ENCODE measurements at regions not wholly inside any gene's neighbourhood (a gene's known extent, or its start where the extent isn't known, plus 50 kb on each side); places are given as distances from the start of the nearest gene placed in this dataset.
"Not testable (repeated sequence)": the region's sequence is repeated elsewhere in the genome, so short reads cannot be mapped to it uniquely, and the experiment has no call there.

DNA sequence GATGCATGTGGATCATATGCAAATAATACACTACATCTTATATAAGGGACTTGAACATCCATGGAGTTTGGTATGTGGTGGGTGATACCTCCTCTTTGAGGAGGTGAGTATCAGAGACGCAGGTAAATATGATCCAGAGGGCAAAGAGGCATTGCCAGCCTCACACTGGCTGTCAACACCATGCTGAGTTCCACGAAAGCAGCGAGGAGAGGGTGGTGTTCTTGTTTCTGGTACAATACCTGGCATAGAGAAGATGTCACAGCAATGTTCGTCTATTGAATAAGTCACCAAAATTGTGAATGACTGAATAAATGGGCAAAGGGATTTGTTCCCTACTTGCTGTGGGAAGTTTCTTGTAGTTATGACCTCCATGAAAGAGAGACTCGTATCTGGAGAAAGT lies 182.2 kb downstream of the SNRPN start:
- Mint-ChIP-seq H3K36me3 (ENCODE audit: low read depth) (no peaks in the 10 kb centered on the region), H3K4me3 (no peak overlapping the region), H3K9me3 (peaks cover 46% of the 10 kb centered on the region), H3K4me1 (ENCODE audit: low read depth) (no peaks in the 10 kb centered on the region), H3K27ac (no peak overlapping the region), H3K27me3 (ENCODE audit: low read depth) (no peaks in the 10 kb centered on the region)
- intact Hi-C loops (cut with micrococcal nuclease), result no loop called here
- no peak for DNase-seq
- CTCF ChIA-PET, result no interaction called here

GRCh38 chr15:25169318-25169717 lies 214.5 kb downstream of the SNRPN start:
- no peak for DNase-seq
- intact Hi-C loops (cut with micrococcal nuclease), result no loop called here

GRCh38 chr15:25170113-25170731 lies 215.4 kb downstream of the SNRPN start:
- H3K4me1 Mint-ChIP-seq (ENCODE audit: low read depth), result no peaks in the 10 kb centered on the region
- no peak for DNase-seq
- peaks cover 30% of the 10 kb centered on the region for H3K9me3 Mint-ChIP-seq
- intact Hi-C loops (cut with micrococcal nuclease), result no loop called here
- peaks cover 2% of the 10 kb centered on the region for H3K36me3 Mint-ChIP-seq (ENCODE audit: low read depth)
- H3K27ac Mint-ChIP-seq, result no peak overlapping the region
- no peaks in the 10 kb centered on the region for H3K27me3 Mint-ChIP-seq (ENCODE audit: low read depth)
- no peak overlapping the region for H3K4me3 Mint-ChIP-seq
- CTCF ChIA-PET, result no interaction called here

More at GRCh38 chr15:25169318-25169717, 214.5 kb downstream of the SNRPN start:
- CTCF ChIA-PET, result no interaction called here
- H3K27me3 Mint-ChIP-seq (ENCODE audit: low read depth), result no peaks in the 10 kb centered on the region
- peaks cover 24% of the 10 kb centered on the region for H3K9me3 Mint-ChIP-seq
- no peak overlapping the region for H3K4me3 Mint-ChIP-seq
- no peaks in the 10 kb centered on the region for H3K4me1 Mint-ChIP-seq (ENCODE audit: low read depth)
- H3K36me3 Mint-ChIP-seq (ENCODE audit: low read depth), result no peaks in the 10 kb centered on the region
- no peak overlapping the region for H3K27ac Mint-ChIP-seq

GRCh38 chr15:25170781-25171110 lies 216.0 kb downstream of the SNRPN start:
- Mint-ChIP-seq H3K27me3 (ENCODE audit: low read depth) (no peaks in the 10 kb centered on the region), H3K4me3 (no peak overlapping the region), H3K4me1 (ENCODE audit: low read depth) (no peaks in the 10 kb centered on the region), H3K9me3 (peaks cover 27% of the 10 kb centered on the region), H3K27ac (no peak overlapping the region), H3K36me3 (ENCODE audit: low read depth) (peaks cover 2% of the 10 kb centered on the region)
- DNase-seq, result no peak
- intact Hi-C loops (cut with micrococcal nuclease), result no loop called here
- CTCF ChIA-PET, result no interaction called here

- Mint-ChIP-seq H3K4me1 (ENCODE audit: low read depth) (no peaks in the 10 kb centered on the region), H3K9me3 (peaks cover 26% of the 10 kb centered on the region), H3K27me3 (ENCODE audit: low read depth) (no peaks in the 10 kb centered on the region), H3K27ac (no peak overlapping the region), H3K36me3 (ENCODE audit: low read depth) (peaks cover 2% of the 10 kb centered on the region), H3K4me3 (no peak overlapping the region)
- CTCF ChIA-PET, result no interaction called here
- no peak for DNase-seq
- intact Hi-C loops (cut with micrococcal nuclease), result no loop called here
Observed at GRCh38 chr15:25171111-25171811, 216.5 kb downstream of the SNRPN start.

GRCh38 chr15:25171856-25172687 lies 217.3 kb downstream of the SNRPN start:
- CTCF ChIA-PET, result no interaction called here
- H3K27ac Mint-ChIP-seq, result no peak overlapping the region
- no peaks in the 10 kb centered on the region for H3K27me3 Mint-ChIP-seq (ENCODE audit: low read depth)
- peaks cover 2% of the 10 kb centered on the region for H3K36me3 Mint-ChIP-seq (ENCODE audit: low read depth)
- no peaks in the 10 kb centered on the region for H3K4me1 Mint-ChIP-seq (ENCODE audit: low read depth)
- no peak for DNase-seq
- intact Hi-C loops (cut with micrococcal nuclease), result no loop called here
- H3K4me3 Mint-ChIP-seq, result no peak overlapping the region
- peaks cover 24% of the 10 kb centered on the region for H3K9me3 Mint-ChIP-seq

- no peak for DNase-seq
- H3K4me1 Mint-ChIP-seq (ENCODE audit: low read depth), result no peaks in the 10 kb centered on the region
- intact Hi-C loops (cut with micrococcal nuclease), result no loop called here
- H3K27me3 Mint-ChIP-seq (ENCODE audit: low read depth), result no peaks in the 10 kb centered on the region
- H3K4me3 Mint-ChIP-seq, result no peak overlapping the region
- no peak overlapping the region for H3K27ac Mint-ChIP-seq
- peaks cover 26% of the 10 kb centered on the region for H3K9me3 Mint-ChIP-seq
- peaks cover 2% of the 10 kb centered on the region for H3K36me3 Mint-ChIP-seq (ENCODE audit: low read depth)
- CTCF ChIA-PET, result no interaction called here
Observed at GRCh38 chr15:25172691-25173090, 217.9 kb downstream of the SNRPN start.

GRCh38 chr15:25173241-25174028 lies 218.6 kb downstream of the SNRPN start:
- CTCF ChIA-PET, result no interaction called here
- Mint-ChIP-seq H3K36me3 (ENCODE audit: low read depth) (peaks cover 2% of the 10 kb centered on the region), H3K4me1 (ENCODE audit: low read depth) (no peaks in the 10 kb centered on the region), H3K4me3 (no peak overlapping the region), H3K27me3 (ENCODE audit: low read depth) (no peaks in the 10 kb centered on the region), H3K9me3 (peaks cover 27% of the 10 kb centered on the region), H3K27ac (no peak overlapping the region)
- no peak for DNase-seq
- intact Hi-C loops (cut with micrococcal nuclease), result no loop called here

- DNase-seq; H3K27ac Mint-ChIP-seq; H3K4me1 Mint-ChIP-seq (ENCODE audit: low read depth); intact Hi-C loops (cut with micrococcal nuclease); CTCF ChIA-PET; H3K27me3 Mint-ChIP-seq (ENCODE audit: low read depth); H3K36me3 Mint-ChIP-seq (ENCODE audit: low read depth); H3K4me3 Mint-ChIP-seq: not testable (repeated sequence)
- H3K9me3 Mint-ChIP-seq, result peaks cover 27% of the 10 kb centered on the region
Observed at GRCh38 chr15:25174149-25174548, 219.4 kb downstream of the SNRPN start.

GRCh38 chr15:25175033-25175788 lies 220.4 kb downstream of the SNRPN start:
- no peaks in the 10 kb centered on the region for H3K4me1 Mint-ChIP-seq (ENCODE audit: low read depth)
- intact Hi-C loops (cut with micrococcal nuclease), result no loop called here
- no peak overlapping the region for H3K27ac Mint-ChIP-seq
- H3K27me3 Mint-ChIP-seq (ENCODE audit: low read depth), result no peaks in the 10 kb centered on the region
- H3K4me3 Mint-ChIP-seq, result no peak overlapping the region
- peaks cover 26% of the 10 kb centered on the region for H3K9me3 Mint-ChIP-seq
- H3K36me3 Mint-ChIP-seq (ENCODE audit: low read depth), result peaks cover 2% of the 10 kb centered on the region
- no peak for DNase-seq
- CTCF ChIA-PET, result no interaction called here

DNA sequence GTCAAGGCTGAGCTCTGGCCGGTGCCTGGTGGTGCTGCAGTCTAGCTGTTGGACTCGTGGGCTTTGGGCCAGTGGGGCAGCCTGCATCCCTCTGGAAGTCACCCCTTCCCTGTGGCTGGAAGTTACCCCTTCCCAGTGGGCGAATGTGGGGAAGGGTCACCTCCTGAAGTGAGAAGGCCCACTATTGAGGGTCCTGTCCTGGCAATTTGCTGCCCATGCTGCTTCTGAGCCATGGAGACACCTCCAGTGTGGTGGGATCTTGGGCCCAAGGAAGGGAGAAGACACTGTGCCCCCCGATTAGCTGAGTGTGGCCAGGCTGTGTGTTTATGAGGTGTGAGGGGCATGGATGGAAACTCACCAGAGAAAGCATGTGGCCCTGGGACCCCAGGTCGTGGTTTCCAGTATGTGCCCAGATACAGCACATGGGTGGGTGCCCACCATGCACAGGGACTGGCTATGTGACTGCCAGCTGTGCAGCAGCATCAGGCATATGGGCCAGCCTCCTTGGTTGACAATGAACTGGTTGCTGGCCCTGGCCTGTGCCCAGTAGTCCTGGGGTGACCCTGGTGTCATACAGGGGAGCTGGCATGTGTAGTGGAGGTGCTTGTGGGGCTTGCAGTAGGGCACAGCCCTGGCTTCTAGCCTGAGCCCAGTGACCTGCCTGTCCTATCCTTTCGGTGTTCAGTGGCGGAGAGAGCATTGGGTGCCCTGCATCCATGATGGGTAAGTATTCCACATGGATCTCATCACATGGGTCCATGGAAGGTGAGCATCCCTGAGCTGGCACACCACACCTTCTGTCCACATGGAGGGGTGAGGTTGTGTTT lies 221.2 kb downstream of the SNRPN start:
- CTCF ChIA-PET, result no interaction called here
- no peak for DNase-seq
- peaks cover 3% of the 10 kb centered on the region for H3K36me3 Mint-ChIP-seq (ENCODE audit: low read depth)
- H3K4me3 Mint-ChIP-seq, result no peak overlapping the region
- H3K27ac Mint-ChIP-seq, result no peak overlapping the region
- no peaks in the 10 kb centered on the region for H3K27me3 Mint-ChIP-seq (ENCODE audit: low read depth)
- no peaks in the 10 kb centered on the region for H3K4me1 Mint-ChIP-seq (ENCODE audit: low read depth)
- intact Hi-C loops (cut with micrococcal nuclease), result no loop called here
- peaks cover 28% of the 10 kb centered on the region for H3K9me3 Mint-ChIP-seq
